ENCODE measurements at regions not wholly inside any gene's neighbourhood (a gene's known extent, or its start where the extent isn't known, plus 50 kb on each side); places are given as distances from the start of the nearest gene placed in this dataset.
"Not testable (repeated sequence)": the region's sequence is repeated elsewhere in the genome, so short reads cannot be mapped to it uniquely, and the experiment has no call there.

- DNase-seq (ENCODE audit: low read depth): no peak
Measured at GRCh38 chr4:83779103-83780052, 243.5 kb downstream of the GPAT3 start.

GRCh38 chr4:83772685-83773084, 236.8 kb downstream of the GPAT3 start:
- no peak for DNase-seq (ENCODE audit: low read depth)

- peak; percentile 55 for DNase-seq (ENCODE audit: low read depth)
Measured at GRCh38 chr4:83771113-83771705, 235.3 kb downstream of the GPAT3 start.

GRCh38 chr4:83768146-83768545, 232.2 kb downstream of the GPAT3 start:
- DNase-seq (ENCODE audit: low read depth): no peak

GRCh38 chr4:83767067-83767466, 231.2 kb downstream of the GPAT3 start:
- no peak for DNase-seq (ENCODE audit: low read depth)

- DNase-seq (ENCODE audit: low read depth): no peak
Measured at GRCh38 chr4:83759611-83760010, 223.7 kb downstream of the GPAT3 start.

GRCh38 chr4:83758285-83758684, 222.4 kb downstream of the GPAT3 start:
- no peak for DNase-seq (ENCODE audit: low read depth)

GRCh38 chr4:83757121-83757621, 221.3 kb downstream of the GPAT3 start:
- DNase-seq (ENCODE audit: low read depth): no peak

GRCh38 chr4:83753260-83753659, 217.4 kb downstream of the GPAT3 start:
- no peak for DNase-seq (ENCODE audit: low read depth)

GRCh38 chr4:83751336-83751949, 215.5 kb downstream of the GPAT3 start:
- DNase-seq (ENCODE audit: low read depth): no peak

GRCh38 chr4:83748711-83749110, 212.8 kb downstream of the GPAT3 start:
- DNase-seq (ENCODE audit: low read depth): no peak

- DNase-seq (ENCODE audit: low read depth): no peak
Measured at GRCh38 chr4:83738895-83739294, 203.0 kb downstream of the GPAT3 start.

- DNase-seq (ENCODE audit: low read depth): no peak
Measured at GRCh38 chr4:83734576-83734975, 198.7 kb downstream of the GPAT3 start.

GRCh38 chr4:83732114-83732635, 196.3 kb downstream of the GPAT3 start:
- no peak for DNase-seq (ENCODE audit: low read depth)

GRCh38 chr4:83731609-83732008, 195.7 kb downstream of the GPAT3 start:
- peak; percentile 5 for DNase-seq (ENCODE audit: low read depth)

- not testable (repeated sequence) for DNase-seq (ENCODE audit: low read depth)
Measured at GRCh38 chr4:83730958-83731357, 195.1 kb downstream of the GPAT3 start.

- DNase-seq (ENCODE audit: low read depth): no peak
Measured at GRCh38 chr4:83728191-83728590, 192.3 kb downstream of the GPAT3 start.

GRCh38 chr4:83725336-83726085, 189.6 kb downstream of the GPAT3 start:
- DNase-seq (ENCODE audit: low read depth): no peak

GRCh38 chr4:83724485-83725335, 188.8 kb downstream of the GPAT3 start:
- DNase-seq (ENCODE audit: low read depth): no peak

GRCh38 chr4:83723609-83724008, 187.7 kb downstream of the GPAT3 start:
- no peak for DNase-seq (ENCODE audit: low read depth)

GRCh38 chr4:83722730-83723269, 186.9 kb downstream of the GPAT3 start:
- no peak for DNase-seq (ENCODE audit: low read depth)
